PC-3 (cell line): ENCODE measurements at regions not wholly inside any gene's neighbourhood (a gene's known extent, or its start where the extent isn't known, plus 50 kb on each side); places are given as distances from the start of the nearest gene placed in this dataset.

Source experiments
- ATAC-seq: fragments of 200-7000 bp; cut with Tn5 transposase; 2 replicates; pipeline ENCODE4 v1.9.1; 2020; ENCODE audit warnings: mild to moderate bottlenecking, moderate library complexity
- BruUV-seq: library from RNA; stranded (reverse); fragments of 400-500 nt; replicated peaks from 2 replicates; lab custom pipeline; 2021; lab: Mats Ljungman, UMichigan
- CTCF ChIA-PET: fragments of 300-600 bp; sonication (Branson Sonifier 250); formaldehyde crosslinking; loops from one replicate; lab custom pipeline; 2022; ENCODE audit warnings: antibody characterized with exemption; lab: Charles Lee
- POLR2A ChIA-PET: fragments of 300-600 bp; sonication (Branson Sonifier 250); formaldehyde crosslinking; loops from one replicate; lab custom pipeline; 2022; ENCODE audit warnings: antibody characterized with exemption; ENCODE audit not compliant: unreplicated experiment; lab: Charles Lee
- DNase-seq: peaks from one replicate; pipeline ENCODE4 v3.0.0-alpha.2; 2015
- H2AFZ ChIP-seq: fragments of 300-600 bp; sonication (generic); 2 replicates; pipeline ENCODE4 v1.6.0; 2016; ENCODE audit warnings: antibody characterized with exemption, low read length
- H3F3A ChIP-seq: fragments of 300-600 bp; sonication (generic); one replicate; pipeline ENCODE4 v1.6.0; 2017; ENCODE audit warnings: antibody characterized with exemption, low read length, control low read depth, mild to moderate bottlenecking; ENCODE audit not compliant: unreplicated experiment
- H3K27ac ChIP-seq: fragments of 300-600 bp; sonication (generic); 2 replicates; pipeline ENCODE4 v1.5.1; 2016; ENCODE audit warnings: mild to moderate bottlenecking, low read length
- H3K27me3 ChIP-seq: fragments of 300-600 bp; sonication (generic); 2 replicates; pipeline ENCODE4 v1.6.1; 2016; ENCODE audit warnings: low read length, mixed read lengths
- H3K36me3 ChIP-seq: fragments of 300-600 bp; sonication (generic); 2 replicates; pipeline ENCODE4 v1.6.1; 2016; ENCODE audit warnings: low read depth, mixed run types, low read length, mixed read lengths
- H3K4me1 ChIP-seq: fragments of 300-600 bp; sonication (generic); 2 replicates; pipeline ENCODE4 v1.5.1; 2016; ENCODE audit warnings: low read length; ENCODE audit not compliant: insufficient read depth
- H3K4me2 ChIP-seq: fragments of 300-600 bp; sonication (generic); 2 replicates; pipeline ENCODE4 v1.6.0; 2016; ENCODE audit warnings: low read length
- H3K4me3 ChIP-seq: fragments of 300-600 bp; sonication (generic); 2 replicates; pipeline ENCODE4 v1.5.1; 2016; ENCODE audit warnings: mild to moderate bottlenecking, low read length, mixed read lengths
- H3K79me2 ChIP-seq: fragments of 300-600 bp; sonication (generic); 2 replicates; pipeline ENCODE4 v1.6.1; 2017; ENCODE audit warnings: low read length, mixed read lengths
- H3K9ac ChIP-seq: fragments of 300-600 bp; sonication (generic); 2 replicates; pipeline ENCODE4 v1.6.0; 2016; ENCODE audit warnings: mild to moderate bottlenecking, low read length
- H3K9me2 ChIP-seq: fragments of 300-600 bp; sonication (generic); replicated peaks from 2 replicates; pipeline ENCODE4 v1.6.1; 2016; ENCODE audit warnings: mixed run types, low read length, mixed read lengths
- H3K9me3 ChIP-seq: fragments of 300-600 bp; sonication (generic); 2 replicates; pipeline ENCODE4 v1.6.1; 2016; ENCODE audit warnings: low read length, mixed read lengths
- H4K20me1 ChIP-seq: fragments of 300-600 bp; sonication (generic); 2 replicates; pipeline ENCODE4 v1.6.1; 2016; ENCODE audit warnings: low read length, mixed read lengths
- EZH2 ChIP-seq: fragments of 300-600 bp; sonication (generic); IDR thresholded peaks from one replicate; pipeline ENCODE4 v1.6.1; 2017; ENCODE audit warnings: antibody characterized with exemption, mild to moderate bottlenecking, low read length; ENCODE audit not compliant: unreplicated experiment
- EZH2phosphoT487 ChIP-seq: fragments of 300-600 bp; sonication (generic); IDR thresholded peaks from 2 replicates; pipeline ENCODE4 v1.6.1; 2018; ENCODE audit warnings: mild to moderate bottlenecking, antibody characterized with exemption, low read length, borderline replicate concordance
- intact Hi-C: fragments of 100-400 bp; cut with micrococcal nuclease; formaldehyde crosslinking; loops from 2 replicates; pipeline ENCODE4 v1.9.0; 2023
- TF ChIP-seq, protein P1 (sequence below): fragments of 300-600 bp; sonication (generic); conservative IDR thresholded peaks from 2 replicates; pipeline ENCODE4 v1.5.1; 2017; ENCODE audit warnings: antibody characterized with exemption, low read depth, mild to moderate bottlenecking, low read length

- BruUV-seq, result no TSS peak
- Histone ChIP-seq H3K4me1 (no peaks in the 10 kb centered on the region), H3K79me2 (no peaks in the 10 kb centered on the region), H4K20me1 (no peaks in the 10 kb centered on the region), H3K9me3 (no peaks in the 10 kb centered on the region), H3K36me3 (no peaks in the 10 kb centered on the region), H3F3A (no peaks in the 10 kb centered on the region), H3K4me3 (no peak overlapping the region), H3K27ac (no peak overlapping the region), H3K4me2 (no peak overlapping the region), H3K27me3 (peaks cover 79% of the 10 kb centered on the region), H3K9me2 (no peaks in the 10 kb centered on the region), H2AFZ (no peak overlapping the region), H3K9ac (no peak overlapping the region)
- ATAC-seq, result no peak
- intact Hi-C loops, result no loop called here
- DNase-seq, result no peak
- TF ChIP-seq EZH2, result no peak
- CTCF ChIA-PET, result no interaction called here
- POLR2A ChIA-PET, result interaction anchor here (0.6 kb wide), 1 partner anchor 64 kb away, joined by 4 read pairs; no protein-coding TSS in a partner anchor
Measured at GRCh38 chr15:38620098-38620497, 55.5 kb upstream of the RASGRP1 start.

DNA sequence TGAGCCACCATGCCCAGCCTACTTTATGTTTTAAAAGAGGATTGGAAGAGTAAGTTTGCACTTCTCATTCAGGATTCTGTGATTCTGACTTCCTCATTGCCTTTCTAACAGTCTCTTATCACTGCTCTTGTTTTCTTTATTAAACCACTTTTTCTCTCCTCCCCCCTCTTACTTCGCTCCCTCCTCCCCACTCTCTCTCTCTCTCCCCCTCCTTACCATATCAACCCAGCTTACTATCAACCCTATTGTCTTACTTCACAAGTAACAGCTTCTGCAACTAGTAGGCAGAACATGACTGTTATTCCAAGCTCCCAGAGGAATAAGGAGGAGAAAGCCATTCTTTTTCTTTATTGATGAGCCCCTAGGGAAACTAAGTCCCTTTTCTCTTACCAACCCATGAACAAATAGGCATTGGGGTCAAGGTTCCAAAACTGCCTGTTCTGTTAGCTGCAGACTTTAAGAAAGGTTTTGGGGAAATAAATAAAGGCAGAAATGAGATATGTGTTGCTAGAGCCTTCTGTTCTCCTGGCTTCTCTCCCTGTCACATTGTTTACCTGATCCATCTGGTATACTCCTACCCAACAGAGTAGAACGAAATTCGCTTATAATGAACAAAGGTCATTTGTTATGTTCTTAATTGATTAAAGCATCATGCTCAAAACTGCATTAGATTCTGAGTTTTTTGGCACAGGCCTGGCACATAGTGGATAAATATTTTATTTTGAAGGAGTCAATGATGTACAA, 56.4 kb upstream of the RASGRP1 start:
- Histone ChIP-seq H3K36me3 (no peaks in the 10 kb centered on the region), H4K20me1 (no peaks in the 10 kb centered on the region), H3K4me3 (no peak overlapping the region), H2AFZ (no peak overlapping the region), H3K4me1 (no peaks in the 10 kb centered on the region), H3K9me3 (no peaks in the 10 kb centered on the region), H3F3A (no peaks in the 10 kb centered on the region), H3K79me2 (no peaks in the 10 kb centered on the region), H3K9ac (no peak overlapping the region), H3K27me3 (peaks cover 75% of the 10 kb centered on the region), H3K4me2 (no peak overlapping the region), H3K27ac (no peak overlapping the region), H3K9me2 (no peaks in the 10 kb centered on the region)
- POLR2A ChIA-PET, result no interaction called here
- BruUV-seq, result no TSS peak
- intact Hi-C loops, result no loop called here
- no peak for TF ChIP-seq EZH2
- no peak for TF ChIP-seq EZH2phosphoT487
- TF ChIP-seq, protein P1, sequence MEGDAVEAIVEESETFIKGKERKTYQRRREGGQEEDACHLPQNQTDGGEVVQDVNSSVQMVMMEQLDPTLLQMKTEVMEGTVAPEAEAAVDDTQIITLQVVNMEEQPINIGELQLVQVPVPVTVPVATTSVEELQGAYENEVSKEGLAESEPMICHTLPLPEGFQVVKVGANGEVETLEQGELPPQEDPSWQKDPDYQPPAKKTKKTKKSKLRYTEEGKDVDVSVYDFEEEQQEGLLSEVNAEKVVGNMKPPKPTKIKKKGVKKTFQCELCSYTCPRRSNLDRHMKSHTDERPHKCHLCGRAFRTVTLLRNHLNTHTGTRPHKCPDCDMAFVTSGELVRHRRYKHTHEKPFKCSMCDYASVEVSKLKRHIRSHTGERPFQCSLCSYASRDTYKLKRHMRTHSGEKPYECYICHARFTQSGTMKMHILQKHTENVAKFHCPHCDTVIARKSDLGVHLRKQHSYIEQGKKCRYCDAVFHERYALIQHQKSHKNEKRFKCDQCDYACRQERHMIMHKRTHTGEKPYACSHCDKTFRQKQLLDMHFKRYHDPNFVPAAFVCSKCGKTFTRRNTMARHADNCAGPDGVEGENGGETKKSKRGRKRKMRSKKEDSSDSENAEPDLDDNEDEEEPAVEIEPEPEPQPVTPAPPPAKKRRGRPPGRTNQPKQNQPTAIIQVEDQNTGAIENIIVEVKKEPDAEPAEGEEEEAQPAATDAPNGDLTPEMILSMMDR, result no peak
- ATAC-seq (no peak), DNase-seq (no peak)
- CTCF ChIA-PET, result no interaction called here

DNA sequence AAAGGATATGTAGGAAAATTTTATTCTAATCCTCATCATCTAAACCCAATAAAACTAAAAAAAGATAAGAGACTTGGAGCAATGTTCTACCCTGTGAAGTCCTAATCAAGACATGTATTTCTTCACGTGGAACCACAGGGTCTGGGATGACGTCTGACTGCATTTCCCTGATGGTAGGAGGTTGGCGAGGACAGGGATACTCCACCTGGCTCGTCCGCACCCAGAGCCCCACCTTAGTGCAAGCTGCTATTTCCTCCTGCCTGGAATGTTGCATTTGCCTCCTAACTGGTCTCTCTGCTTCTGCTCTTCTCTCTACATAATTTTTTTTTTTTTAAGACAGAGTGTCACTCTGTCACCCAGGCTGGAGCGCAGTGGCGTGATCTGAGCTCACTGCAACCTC, 57.7 kb upstream of the RASGRP1 start:
- CTCF ChIA-PET, result no interaction called here

More for the DNA sequence above, 57.7 kb upstream of the RASGRP1 start:
- no peak overlapping the region for H3K9ac ChIP-seq
- no peak overlapping the region for H3K4me3 ChIP-seq
- H3K36me3 ChIP-seq, result no peaks in the 10 kb centered on the region
- no peak for ATAC-seq
- H3K27me3 ChIP-seq, result peaks cover 78% of the 10 kb centered on the region
- H2AFZ ChIP-seq, result no peak overlapping the region
- no peaks in the 10 kb centered on the region for H4K20me1 ChIP-seq
- TF ChIP-seq, protein P1, result no peak
- no peak for TF ChIP-seq EZH2
- no peak for TF ChIP-seq EZH2phosphoT487
- no peaks in the 10 kb centered on the region for H3K9me2 ChIP-seq
- no peaks in the 10 kb centered on the region for H3K79me2 ChIP-seq
- intact Hi-C loops, result no loop called here
- no TSS peak for BruUV-seq
- H3K27ac ChIP-seq, result no peak overlapping the region
- DNase-seq, result no peak
- POLR2A ChIA-PET, result no interaction called here
- no peaks in the 10 kb centered on the region for H3F3A ChIP-seq
- no peaks in the 10 kb centered on the region for H3K9me3 ChIP-seq
- H3K4me2 ChIP-seq, result no peak overlapping the region
- no peaks in the 10 kb centered on the region for H3K4me1 ChIP-seq
